ENCODE measurements at regions not wholly inside any gene's neighbourhood (a gene's known extent, or its start where the extent isn't known, plus 50 kb on each side); places are given as distances from the start of the nearest gene placed in this dataset.

DNA sequence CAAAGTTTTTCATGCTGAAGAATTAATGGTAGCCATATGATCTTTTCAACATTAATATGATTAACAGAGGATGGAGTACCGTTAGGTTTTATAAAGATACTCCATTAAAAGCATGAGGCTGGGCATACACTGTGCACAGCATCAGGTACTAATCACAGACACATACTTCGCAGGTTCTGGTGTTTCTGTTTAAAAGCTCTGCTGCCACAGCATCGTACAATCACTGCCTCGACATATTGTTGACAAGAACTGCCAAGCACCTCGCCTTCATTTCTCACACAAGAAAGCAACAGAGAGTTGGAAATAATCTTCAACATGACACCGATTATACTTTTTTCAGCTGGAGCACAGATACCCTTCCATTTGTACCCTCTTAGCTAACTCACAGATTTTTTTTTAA lies 753.4 kb upstream of the FAM241A start:
- TF ChIP-seq CTCF (IDR thresholded peaks at IDR 0.05), result no peak
- no peak for TF ChIP-seq POLR2A (IDR thresholded peaks at IDR 0.05)
